ENCODE measurements at regions not wholly inside any gene's neighbourhood (a gene's known extent, or its start where the extent isn't known, plus 50 kb on each side); places are given as distances from the start of the nearest gene placed in this dataset.

- H2AK5ac ChIP-seq (ENCODE audit: low read depth, low read length), result no peak overlapping the region
- H4K20me1 ChIP-seq (ENCODE audit: insufficient read depth, low read length), result no peaks in the 10 kb centered on the region
- H3K27ac ChIP-seq (ENCODE audit: insufficient read depth, low read length), result no peak overlapping the region
- no peak overlapping the region for H2BK5ac ChIP-seq (ENCODE audit: low read depth, low read length, poor library complexity, severe bottlenecking)
- no CpG with 5 or more reads among the region's 1 CpG for WGBS, 2 experiments (ENCODE audit: extremely low coverage in 2 of 2, insufficient read length in 1 of 2)
- no peak overlapping the region for H4K5ac ChIP-seq (ENCODE audit: low read depth, low read length)
- ChIA-PET CTCF (no interaction called here), POLR2A (ENCODE audit: unreplicated experiment) (no interaction called here)
- peaks cover 2% of the 10 kb centered on the region; the same call in 1 of the 2 replicates for H3K27me3 ChIP-seq (ENCODE audit: control insufficient read depth, insufficient read depth, low read length)
- no peak overlapping the region for H2AFZ ChIP-seq (replicated peaks; ENCODE audit: low read length, poor library complexity)
- no peaks in the 10 kb centered on the region for H3K36me3 ChIP-seq (ENCODE audit: control insufficient read depth, insufficient read depth, low read length)
- no peak overlapping the region for H3K4me2 ChIP-seq (ENCODE audit: low read depth, low read length)
- DNase-seq (no peak), ATAC-seq (ENCODE audit: low read depth) (no peak)
- dilution Hi-C loops (cut with HindIII; ENCODE audit: low sequenced_read_pairs, unreplicated experiment), result no loop called here
- no peak overlapping the region for H2BK15ac ChIP-seq (ENCODE audit: low read depth, low read length)
- H3K4me1 ChIP-seq (ENCODE audit: control insufficient read depth, insufficient read depth, low read length), result no peaks in the 10 kb centered on the region
- no peak overlapping the region for H3K56ac ChIP-seq (ENCODE audit: extremely low read depth, insufficient read depth, low read length)
- no peak overlapping the region for H3K23ac ChIP-seq (ENCODE audit: low read depth, low read length)
- H3K4ac ChIP-seq (ENCODE audit: low read depth, low read length), result no peak overlapping the region
- H3K9ac ChIP-seq (ENCODE audit: low read depth, low read length), result no peak overlapping the region
- no peak overlapping the region for H4K8ac ChIP-seq (ENCODE audit: low read depth in 2 of 2, low read length in 2 of 2)
- H3K18ac ChIP-seq (ENCODE audit: low read depth, low read length), result no peak overlapping the region
- H2AK9ac ChIP-seq (replicated peaks; ENCODE audit: low read depth, low read length, poor library complexity), result no peak overlapping the region
- no peak overlapping the region for H2BK120ac ChIP-seq (ENCODE audit: low read depth, low read length)
- in situ Hi-C loops (cut with MboI; ENCODE audit: low sequenced_read_pairs), result no loop called here
- no TSS peak for BruUV-seq (replicated peaks)
- intact Hi-C loops (cut with micrococcal nuclease), result no loop called here
- no peak for TF ChIP-seq FOS (IDR thresholded peaks at IDR 0.05; ENCODE audit: low read depth, low read length)
- no peak for TF ChIP-seq CEBPB (IDR thresholded peaks at IDR 0.05; ENCODE audit: low read depth, low read length)
- TF ChIP-seq CTCF (conservative IDR thresholded peaks at IDR 0.05; ENCODE audit: low read depth, low read length), result no peak
- TF ChIP-seq NFE2L2 (IDR thresholded peaks at IDR 0.05; ENCODE audit: low read depth, low read length), result no peak
- TF ChIP-seq USF2 (IDR thresholded peaks at IDR 0.05; ENCODE audit: low read depth, low read length), result no peak
- TF ChIP-seq CHD1 (IDR thresholded peaks at IDR 0.05; ENCODE audit: low read depth, low read length), result no peak
- TF ChIP-seq RAD21 (IDR thresholded peaks at IDR 0.05; ENCODE audit: low read length), result no peak
- no peak for TF ChIP-seq POLR2A (IDR thresholded peaks at IDR 0.05; ENCODE audit: low read depth, low read length)
- no peak for TF ChIP-seq MXI1 (IDR thresholded peaks at IDR 0.05; ENCODE audit: borderline replicate concordance, low read depth, low read length)
- H2BK20ac ChIP-seq (ENCODE audit: low read depth, low read length), result no peak overlapping the region
- no peak overlapping the region for H3K4me3 ChIP-seq (ENCODE audit: insufficient read depth, low read depth, low read length)
- no peak overlapping the region for H4K91ac ChIP-seq (ENCODE audit: insufficient read depth, low read depth, low read length)
- no peaks in the 10 kb centered on the region for H3K79me1 ChIP-seq (ENCODE audit: low read depth in 1 of 2, low read length in 2 of 2)
- no peaks in the 10 kb centered on the region for H3K9me3 ChIP-seq (ENCODE audit: control insufficient read depth, insufficient read depth, low read length)
- no peak overlapping the region for H3K14ac ChIP-seq (replicated peaks; ENCODE audit: low read depth, low read length)
- no peaks in the 10 kb centered on the region for H3K9me1 ChIP-seq (ENCODE audit: insufficient read depth, low read length)
Observed at GRCh38 chr13:73517766-73518165, 459.0 kb downstream of the KLF5 start.
